ENCODE measurements at regions not wholly inside any gene's neighbourhood (a gene's known extent, or its start where the extent isn't known, plus 50 kb on each side); places are given as distances from the start of the nearest gene placed in this dataset.

GRCh38 chr20:12014736-12015135 is 97.0 kb downstream of the BTBD3 start:
- Histone ChIP-seq H3K27me3 (replicated peaks; ENCODE audit: control insufficient read depth, insufficient read depth, low read length) (no peaks in the 10 kb centered on the region), H3K4me3 (replicated peaks; ENCODE audit: low read depth, low read length) (no peak overlapping the region), H3K36me3 (ENCODE audit: control insufficient read depth, insufficient read depth, low read length) (no peaks in the 10 kb centered on the region)
- TF ChIP-seq CTCF (IDR thresholded peaks at IDR 0.05; ENCODE audit: insufficient read depth, low read length, poor library complexity, severe bottlenecking) = no peak
- DNase-seq (ENCODE audit: extremely low read depth, insufficient read length) = no peak

GRCh38 chr20:12016291-12016690 is 98.6 kb downstream of the BTBD3 start:
- no peaks in the 10 kb centered on the region for H3K27me3 ChIP-seq (replicated peaks; ENCODE audit: control insufficient read depth, insufficient read depth, low read length)
- DNase-seq (ENCODE audit: extremely low read depth, insufficient read length) = no peak
- no peak overlapping the region for H3K4me3 ChIP-seq (replicated peaks; ENCODE audit: low read depth, low read length)
- H3K36me3 ChIP-seq (ENCODE audit: control insufficient read depth, insufficient read depth, low read length) = no peaks in the 10 kb centered on the region
- no peak for TF ChIP-seq CTCF (IDR thresholded peaks at IDR 0.05; ENCODE audit: insufficient read depth, low read length, poor library complexity, severe bottlenecking)

GRCh38 chr20:12019715-12020114 is 102.0 kb downstream of the BTBD3 start:
- no peaks in the 10 kb centered on the region for H3K36me3 ChIP-seq (ENCODE audit: control insufficient read depth, insufficient read depth, low read length)
- no peak overlapping the region for H3K4me3 ChIP-seq (replicated peaks; ENCODE audit: low read depth, low read length)
- TF ChIP-seq CTCF (IDR thresholded peaks at IDR 0.05; ENCODE audit: insufficient read depth, low read length, poor library complexity, severe bottlenecking) = no peak
- DNase-seq (ENCODE audit: extremely low read depth, insufficient read length) = no peak
- H3K27me3 ChIP-seq (replicated peaks; ENCODE audit: control insufficient read depth, insufficient read depth, low read length) = no peaks in the 10 kb centered on the region

- H3K27me3 ChIP-seq (replicated peaks; ENCODE audit: control insufficient read depth, insufficient read depth, low read length) = no peaks in the 10 kb centered on the region
- no peaks in the 10 kb centered on the region for H3K36me3 ChIP-seq (ENCODE audit: control insufficient read depth, insufficient read depth, low read length)
- no peak for TF ChIP-seq CTCF (IDR thresholded peaks at IDR 0.05; ENCODE audit: insufficient read depth, low read length, poor library complexity, severe bottlenecking)
- no peak for DNase-seq (ENCODE audit: extremely low read depth, insufficient read length)
- H3K4me3 ChIP-seq (replicated peaks; ENCODE audit: low read depth, low read length) = no peak overlapping the region
These were observed 103.2 kb downstream of the BTBD3 start for GRCh38 chr20:12020846-12021245.

- TF ChIP-seq CTCF (IDR thresholded peaks at IDR 0.05; ENCODE audit: insufficient read depth, low read length, poor library complexity, severe bottlenecking) = no peak
- H3K36me3 ChIP-seq (ENCODE audit: control insufficient read depth, insufficient read depth, low read length) = no peaks in the 10 kb centered on the region
- H3K4me3 ChIP-seq (replicated peaks; ENCODE audit: low read depth, low read length) = no peak overlapping the region
- DNase-seq (ENCODE audit: extremely low read depth, insufficient read length) = no peak
- no peaks in the 10 kb centered on the region for H3K27me3 ChIP-seq (replicated peaks; ENCODE audit: control insufficient read depth, insufficient read depth, low read length)
These were observed 104.4 kb downstream of the BTBD3 start for GRCh38 chr20:12022126-12022525.

- no peak for TF ChIP-seq CTCF (IDR thresholded peaks at IDR 0.05; ENCODE audit: insufficient read depth, low read length, poor library complexity, severe bottlenecking)
- no peak for DNase-seq (ENCODE audit: extremely low read depth, insufficient read length)
- Histone ChIP-seq H3K36me3 (ENCODE audit: control insufficient read depth, insufficient read depth, low read length) (no peaks in the 10 kb centered on the region), H3K4me3 (replicated peaks; ENCODE audit: low read depth, low read length) (no peak overlapping the region), H3K27me3 (replicated peaks; ENCODE audit: control insufficient read depth, insufficient read depth, low read length) (no peaks in the 10 kb centered on the region)
These were observed 105.6 kb downstream of the BTBD3 start for GRCh38 chr20:12023194-12023795.

All from GM06990 (cell line).